NK-92 treated with Interleukin-12 subunit alpha and Interleukin-12 subunit beta, amount 100 ng/mL, for 24 hours (cell line): ENCODE measurements at regions not wholly inside any gene's neighbourhood (a gene's known extent, or its start where the extent isn't known, plus 50 kb on each side); places are given as distances from the start of the nearest gene placed in this dataset.

ENCODE experiments used
- DNase-seq: peaks from one replicate; lab custom pipeline; 2025; lab: John Stamatoyannopoulos, UW

DNA sequence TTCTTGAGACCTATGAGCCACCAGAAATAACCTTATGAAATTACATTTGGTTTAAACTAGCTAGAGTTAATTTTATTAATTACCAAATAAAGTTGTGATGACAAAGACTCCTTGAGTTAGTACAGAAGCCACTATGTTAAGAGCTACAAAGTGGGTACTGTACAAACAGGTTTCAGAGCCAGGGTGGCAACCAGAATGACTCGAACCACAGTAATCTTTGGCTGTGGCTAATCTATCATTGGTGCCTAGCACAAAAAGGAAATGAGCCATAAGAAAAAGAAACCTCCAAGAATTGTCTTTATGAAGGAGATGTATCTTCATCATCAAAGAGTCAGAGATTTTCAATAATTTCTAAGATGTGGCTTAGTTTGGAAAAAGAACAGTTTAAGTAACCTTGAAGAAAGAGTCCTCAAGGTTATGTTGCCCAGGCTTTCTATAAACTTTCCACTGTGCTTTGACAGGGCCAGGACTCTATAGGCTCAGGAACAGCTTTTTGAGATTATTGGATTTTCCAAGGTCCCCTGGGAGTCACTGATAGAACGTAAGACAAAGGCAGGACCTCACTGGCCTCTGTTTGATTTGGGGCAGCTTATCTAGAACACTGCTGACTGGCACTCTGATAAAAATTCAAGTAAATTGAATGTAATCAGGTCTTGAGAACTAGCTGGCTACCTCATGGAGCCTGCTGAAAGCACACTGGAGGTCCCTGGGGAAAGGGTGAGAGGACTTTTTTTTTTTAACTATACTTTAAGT, 777.7 kb downstream of the STIM2 start:
- no peak for DNase-seq

DNA sequence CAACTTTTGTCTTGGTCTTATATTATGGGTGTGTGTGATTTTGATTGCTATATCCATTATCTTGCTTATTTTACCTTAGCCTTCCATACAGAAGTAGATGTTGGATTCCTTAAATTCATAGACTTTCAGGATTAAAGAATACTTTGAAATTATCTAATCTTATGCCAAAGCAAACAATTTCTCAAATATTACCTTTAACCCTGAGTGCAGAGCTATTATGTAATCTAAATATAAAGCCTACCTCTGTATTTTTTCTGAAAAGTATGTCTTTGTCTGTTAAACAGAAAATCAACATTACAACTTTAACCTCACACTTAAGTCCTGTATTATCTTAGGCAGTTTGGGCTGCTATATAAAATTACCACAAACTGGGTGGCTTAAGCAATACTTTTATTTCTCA, 782.5 kb downstream of the STIM2 start:
- no peak for DNase-seq

DNA sequence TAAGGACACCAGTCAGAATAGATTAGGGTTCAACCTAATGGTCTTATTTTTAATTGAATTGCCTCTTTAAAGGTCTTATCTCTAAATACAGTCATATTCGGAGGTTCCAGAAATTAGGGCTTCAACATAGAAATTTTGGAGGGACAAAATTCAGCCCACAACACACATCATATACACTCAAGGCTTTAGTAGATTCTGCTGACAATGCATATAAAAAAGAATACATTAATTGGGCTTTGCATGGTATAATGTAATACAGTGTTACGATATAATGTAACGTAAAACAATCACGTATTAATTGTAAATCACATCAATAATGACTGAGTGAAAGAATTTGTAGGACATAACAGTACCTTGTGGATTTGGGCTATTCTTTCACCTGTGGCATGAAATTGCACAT, 787.8 kb downstream of the STIM2 start:
- DNase-seq, result no peak

DNA sequence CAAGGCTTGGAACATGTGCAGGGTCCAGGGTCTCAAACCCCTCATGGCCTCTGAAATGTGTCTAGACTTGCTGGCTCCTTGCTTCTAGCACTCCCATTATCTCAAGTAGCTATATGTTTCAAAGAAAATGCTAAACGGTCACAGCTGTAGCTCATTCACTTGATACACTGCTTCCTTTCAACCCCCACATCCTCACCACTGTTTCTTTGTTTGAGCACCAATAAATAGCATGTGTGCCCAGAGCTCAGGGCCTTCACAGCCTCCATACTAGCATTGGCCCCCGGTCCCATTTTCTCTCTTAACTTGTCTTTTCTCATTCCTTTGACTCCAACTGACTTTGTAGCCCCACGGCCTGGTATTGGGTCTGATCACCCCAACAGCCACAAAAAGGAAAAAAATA, 801.8 kb downstream of the STIM2 start:
- DNase-seq, result peak; percentile 5

DNA sequence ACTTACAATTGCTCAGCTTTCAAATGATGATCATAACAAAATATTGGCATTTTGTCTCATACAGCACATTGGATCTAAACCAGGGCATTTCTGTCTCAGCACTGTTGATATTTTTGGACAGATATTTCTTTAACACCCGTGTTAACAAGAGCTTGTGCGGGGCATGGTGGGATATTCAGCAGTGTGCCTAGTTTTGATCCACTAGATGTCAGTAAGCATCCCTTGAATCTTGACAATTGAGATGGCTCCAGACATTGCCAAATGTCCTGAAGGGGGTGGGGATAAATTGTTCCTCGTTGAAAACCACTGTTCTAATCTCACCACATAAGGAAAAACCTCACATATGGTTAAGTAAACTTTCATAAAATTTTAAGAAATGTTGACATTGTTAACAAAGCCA, 806.3 kb downstream of the STIM2 start:
- peak; percentile 25 for DNase-seq

DNA sequence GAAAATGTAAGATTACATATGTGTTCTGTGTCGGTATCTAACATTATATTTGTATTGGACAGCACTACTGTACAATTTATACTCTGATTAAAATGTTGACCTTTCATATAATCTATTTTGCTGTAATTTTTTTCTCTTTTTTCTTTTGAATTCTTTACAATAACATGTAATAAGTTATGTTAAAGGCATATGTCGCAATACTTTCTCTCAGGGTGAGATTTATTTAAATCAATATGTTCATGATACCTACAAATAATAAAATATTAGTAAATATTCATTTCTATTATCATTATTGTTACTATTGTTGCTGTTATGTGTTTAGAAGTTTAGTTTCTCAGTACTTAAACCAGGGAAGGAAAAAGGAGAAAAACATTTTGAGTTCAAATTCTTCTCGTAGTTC, 807.4 kb downstream of the STIM2 start:
- DNase-seq, result no peak

DNA sequence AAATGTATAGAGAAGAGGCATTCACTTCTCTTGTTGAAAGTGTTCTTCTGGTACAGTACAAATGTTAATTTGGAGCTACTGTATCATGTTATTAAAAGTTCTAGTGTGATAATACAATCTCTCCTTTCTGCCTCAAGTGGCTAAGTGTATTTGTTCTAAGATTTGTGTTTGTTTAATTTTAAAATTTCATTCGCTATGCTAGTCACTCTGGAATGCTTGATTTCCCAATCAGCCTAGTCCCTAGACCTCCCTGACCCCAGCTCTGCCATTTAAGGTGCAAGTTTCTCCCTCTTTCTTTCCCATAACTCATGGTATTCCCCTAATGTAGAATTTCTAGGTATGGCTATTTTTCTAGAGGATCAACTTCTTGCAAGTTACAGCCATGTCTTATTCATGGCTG, 817.4 kb downstream of the STIM2 start:
- DNase-seq, result no peak

DNA sequence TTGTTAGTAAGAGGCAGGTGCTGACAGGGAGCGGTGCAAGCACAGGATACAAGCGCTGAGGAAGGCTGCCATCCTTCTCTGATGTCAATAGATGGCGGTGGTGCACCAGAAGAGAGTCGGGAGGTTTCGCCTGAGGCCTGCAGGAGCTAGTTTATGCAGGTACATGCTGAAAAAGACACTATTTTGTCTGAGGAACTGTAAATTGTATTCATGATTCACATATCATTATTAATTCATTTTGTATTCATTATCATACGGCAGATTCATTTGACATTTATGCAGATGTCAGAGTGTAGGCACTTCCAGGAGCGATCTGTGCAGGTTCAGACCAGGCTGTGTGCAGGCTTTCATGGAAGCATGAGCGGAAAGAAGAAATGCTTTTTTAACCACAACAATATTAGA, 824.0 kb downstream of the STIM2 start:
- peak; percentile 31 for DNase-seq

DNA sequence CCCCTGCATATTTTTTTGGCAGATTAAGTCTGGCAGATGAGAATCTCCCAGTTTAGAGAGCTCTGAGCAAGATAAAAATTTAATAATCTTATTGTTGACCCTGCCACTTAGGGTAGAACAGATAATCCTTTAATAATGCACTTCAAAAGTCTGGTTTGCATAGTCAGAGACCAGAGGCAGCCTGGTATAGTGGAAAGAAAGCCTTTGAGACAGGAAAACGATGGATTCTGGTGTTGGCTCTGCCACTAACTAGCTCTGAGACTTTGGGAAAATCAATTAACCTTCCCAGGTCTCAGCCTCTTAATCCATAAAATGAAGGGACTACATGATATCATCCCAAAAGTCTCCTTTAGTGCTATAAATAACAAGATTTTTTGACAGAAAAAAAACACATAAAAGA, 824.5 kb downstream of the STIM2 start:
- DNase-seq, result no peak

DNA sequence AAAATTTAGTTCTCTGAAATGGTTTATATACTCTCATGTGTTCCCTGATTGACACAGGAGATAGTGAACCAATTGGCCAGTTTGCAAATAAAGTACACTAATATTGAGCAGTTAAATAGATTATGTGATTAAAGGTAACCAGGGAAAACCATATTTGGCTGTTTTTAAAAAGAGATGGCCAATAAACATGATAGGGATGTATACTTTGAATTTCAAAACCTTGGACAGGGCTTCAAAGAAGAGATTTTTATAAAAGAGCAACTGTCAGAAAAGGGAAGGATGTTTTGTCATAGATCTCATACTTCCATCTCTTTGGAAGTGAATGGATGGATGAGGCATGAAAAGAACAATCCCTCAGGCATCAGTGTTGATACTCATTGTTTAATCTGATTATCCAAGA, 825.3 kb downstream of the STIM2 start:
- no peak for DNase-seq

DNA sequence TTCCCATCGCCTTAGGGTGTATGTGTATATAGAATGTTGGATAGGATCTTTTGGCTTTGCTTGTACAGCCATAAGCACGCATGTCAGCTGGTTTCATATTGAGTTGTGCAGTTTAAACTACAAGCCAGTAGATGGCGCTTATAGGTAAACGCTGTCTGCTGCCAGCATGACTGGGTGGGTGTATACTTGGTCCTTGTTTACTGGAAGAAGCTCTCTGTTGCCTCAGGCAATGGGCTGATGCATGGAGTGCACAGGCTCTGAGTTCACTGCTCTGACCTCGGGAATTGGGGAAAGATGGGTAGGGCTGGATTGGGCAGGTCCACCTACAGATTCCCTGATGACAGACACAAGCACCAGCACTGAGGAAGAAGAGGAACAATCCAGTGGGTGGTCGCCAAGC, 831.5 kb downstream of the STIM2 start:
- peak; percentile 14 for DNase-seq

DNA sequence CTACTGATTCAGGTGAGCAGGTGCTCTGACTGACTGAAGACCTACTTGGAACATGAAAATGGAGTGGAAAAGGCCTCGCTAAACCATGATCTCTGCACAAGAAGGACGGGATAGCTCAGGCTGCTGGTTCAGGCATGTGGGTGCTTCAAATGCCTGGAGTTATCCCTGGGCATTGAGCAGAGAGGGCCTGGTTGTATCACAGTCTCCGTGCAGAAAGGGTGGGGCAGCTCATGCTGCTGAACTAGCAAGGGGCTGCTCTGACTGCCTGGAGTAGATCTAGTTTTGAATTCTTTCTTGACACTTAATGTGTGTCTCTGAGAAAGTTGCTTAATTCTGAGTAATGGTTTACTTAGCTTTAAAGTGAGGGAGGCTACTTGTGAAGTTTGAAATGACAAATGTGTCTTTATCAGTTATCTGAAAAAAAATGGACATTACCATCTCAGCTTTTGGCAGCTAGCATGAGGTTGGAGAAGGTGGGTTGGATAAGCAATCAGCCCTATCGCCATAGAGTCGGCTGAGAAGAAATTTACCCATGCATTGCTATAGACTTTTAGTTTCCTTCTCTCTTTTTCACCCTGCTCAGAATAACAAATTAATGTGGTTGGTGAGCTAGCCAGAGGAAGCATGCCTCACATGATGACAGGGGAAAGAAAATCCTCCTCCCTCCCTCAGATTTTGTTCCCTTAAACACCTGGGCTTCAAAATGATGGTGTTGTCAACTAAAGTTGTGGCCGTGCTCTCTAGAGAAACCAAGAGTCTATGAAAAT, 832.4 kb downstream of the STIM2 start:
- no peak for DNase-seq

DNA sequence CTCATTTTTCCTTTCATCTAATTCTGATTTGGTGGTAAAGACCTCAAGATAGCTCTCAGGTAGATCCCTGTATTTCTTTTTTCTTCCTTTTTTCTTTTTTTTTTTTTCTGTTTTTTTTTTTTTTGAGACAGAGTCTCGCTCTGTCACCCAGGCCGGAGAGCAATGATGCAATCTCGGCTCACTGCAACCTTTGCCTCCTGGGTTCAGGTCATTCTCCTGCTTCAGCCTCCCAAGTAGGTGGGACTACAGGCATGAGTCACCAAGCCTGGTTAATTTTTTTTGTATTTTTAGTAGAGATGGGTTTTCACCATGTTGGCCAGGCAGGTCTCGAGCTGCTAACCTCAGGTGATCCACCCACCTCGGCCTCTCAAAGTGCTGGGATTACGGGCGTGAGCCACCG, 835.6 kb downstream of the STIM2 start:
- DNase-seq, result peak; percentile 32

DNA sequence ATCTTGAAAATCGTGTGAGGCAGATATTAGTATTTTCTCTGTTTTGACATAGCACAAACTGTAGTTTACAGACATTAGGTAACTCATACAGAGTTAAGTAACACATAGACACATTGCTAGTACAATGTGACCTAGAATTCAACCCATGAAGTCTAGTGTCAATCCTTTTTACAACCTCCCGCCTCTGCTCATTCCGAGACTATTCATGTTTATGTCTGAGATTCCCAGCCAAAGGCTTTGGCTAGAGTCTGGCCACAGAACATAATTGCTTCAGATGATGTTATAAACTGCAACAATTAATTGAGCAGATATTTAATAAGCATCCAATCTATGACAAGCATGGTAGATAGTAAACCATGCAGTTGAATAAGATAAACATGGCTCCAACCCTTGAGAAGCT, 841.0 kb downstream of the STIM2 start:
- DNase-seq, result no peak

DNA sequence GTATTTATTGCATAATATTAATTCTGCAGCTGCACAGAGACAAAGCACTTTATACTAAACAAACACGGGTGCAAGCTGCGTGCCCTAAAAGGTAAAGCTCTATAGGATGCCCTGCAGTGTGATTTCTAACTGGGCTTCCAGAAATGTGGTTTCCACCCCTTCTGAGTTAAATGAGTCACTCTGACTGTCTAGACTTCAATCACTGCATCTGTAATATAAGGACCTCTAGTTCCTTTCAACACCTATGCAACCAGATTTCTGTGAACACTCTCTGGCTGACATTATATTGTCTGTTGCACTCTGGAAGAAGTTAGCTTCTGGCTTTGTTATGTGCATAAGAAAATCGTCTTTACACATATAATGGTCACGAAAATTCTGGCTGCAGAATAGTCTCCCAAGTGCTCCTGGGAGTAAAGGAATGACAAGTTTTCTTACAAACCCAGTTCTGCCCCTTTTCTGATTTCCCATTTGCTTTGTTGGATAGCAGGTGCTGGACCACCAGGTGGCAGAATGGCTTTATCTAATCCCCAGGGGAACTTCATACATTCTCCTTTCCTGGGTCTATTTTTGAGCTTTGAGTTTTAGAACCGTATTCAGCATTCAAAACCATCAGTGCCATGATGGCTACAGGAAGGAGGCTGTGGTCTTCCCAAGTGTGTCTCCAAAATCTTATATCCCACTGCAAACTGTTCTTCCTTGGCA, 842.2 kb downstream of the STIM2 start:
- no peak for DNase-seq

DNA sequence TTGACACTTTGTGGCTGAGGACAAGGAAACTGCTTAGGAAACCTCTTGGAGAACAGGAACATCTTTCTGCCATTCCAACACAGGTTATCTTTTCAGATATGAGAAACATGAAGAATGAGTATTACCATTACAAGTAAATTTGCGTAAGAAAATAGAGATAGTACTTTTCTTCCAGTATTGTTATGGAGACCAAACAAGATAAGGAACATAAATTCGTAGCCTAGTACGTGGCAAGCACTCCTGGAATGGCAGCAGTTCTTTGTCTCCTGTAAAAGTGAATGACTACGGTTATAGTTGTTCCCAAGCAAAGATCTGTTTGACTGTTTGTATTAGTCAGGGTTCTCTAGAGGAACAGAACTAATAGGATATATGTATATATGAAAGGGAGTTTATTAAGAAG, 843.1 kb downstream of the STIM2 start:
- DNase-seq, result no peak

DNA sequence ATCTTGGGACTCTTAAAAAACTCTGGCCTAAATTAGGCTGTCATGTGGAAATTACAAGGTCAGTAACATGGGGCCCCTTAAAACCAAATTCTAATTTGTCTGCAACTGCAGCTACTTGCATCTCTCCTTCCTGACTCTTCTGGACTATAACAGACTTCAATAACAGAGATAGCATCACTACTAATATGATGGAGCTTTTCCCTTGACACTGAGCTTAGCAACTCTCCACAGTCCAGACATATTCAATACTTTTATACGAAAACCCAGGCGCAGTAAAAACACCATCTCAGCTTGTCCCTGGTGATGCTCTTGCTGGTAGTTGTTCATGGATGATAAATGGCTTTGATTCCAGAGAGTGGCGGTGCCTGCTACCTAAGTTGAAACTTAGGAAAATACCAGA, 850.4 kb downstream of the STIM2 start:
- no peak for DNase-seq

DNA sequence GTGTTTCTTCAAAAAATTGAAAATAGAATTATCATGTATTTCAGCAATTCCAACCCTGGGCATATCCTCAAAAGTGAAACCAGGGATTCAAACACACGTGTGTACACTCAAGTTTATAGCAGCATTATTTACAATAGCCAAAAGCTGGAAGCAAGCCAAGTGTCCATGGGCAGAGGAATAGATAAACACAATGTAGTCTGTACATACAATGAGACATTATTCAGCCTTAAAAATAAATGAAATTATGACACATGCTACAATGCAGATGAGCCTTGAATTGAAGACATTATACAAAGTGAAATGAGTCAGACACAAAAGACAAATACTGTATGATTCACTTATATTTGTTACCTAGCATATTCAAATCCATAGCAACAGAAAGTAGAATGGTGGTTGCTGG, 853.4 kb downstream of the STIM2 start:
- DNase-seq, result no peak

DNA sequence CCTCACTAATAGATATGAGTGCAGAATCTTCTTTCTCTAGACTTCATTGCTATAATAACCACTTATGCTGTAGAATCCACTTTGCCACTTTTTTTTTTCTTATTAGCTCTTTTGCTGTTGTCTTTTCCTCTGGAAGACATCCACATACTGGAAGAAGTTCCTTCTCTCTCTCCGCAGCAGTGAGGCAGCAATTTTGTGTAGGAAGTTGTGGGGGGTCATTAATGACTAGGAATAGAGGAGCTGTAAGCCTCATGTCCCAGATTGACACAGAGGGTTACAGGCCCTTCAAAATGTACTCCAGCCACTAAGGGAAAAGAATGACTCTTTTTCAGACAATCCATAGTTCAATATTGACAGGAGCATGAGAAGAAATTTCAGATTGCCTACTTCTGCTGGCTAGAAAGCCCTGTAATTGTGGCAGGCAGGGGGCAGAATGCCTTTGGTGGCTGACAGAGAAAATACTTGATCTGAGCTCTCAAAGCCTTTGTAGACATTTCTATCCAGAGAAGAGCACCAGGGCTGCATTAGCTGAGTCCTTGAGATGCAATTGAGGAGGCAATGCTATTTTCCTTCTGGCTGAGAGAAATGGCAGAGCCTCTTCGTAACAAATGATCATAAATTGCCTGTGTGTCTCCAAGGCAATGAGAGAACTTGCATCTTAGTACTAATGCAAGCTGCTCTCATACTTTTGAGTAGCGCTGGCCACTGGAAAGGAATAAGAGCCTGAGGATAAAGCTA, 856.2 kb downstream of the STIM2 start:
- no peak for DNase-seq

DNA sequence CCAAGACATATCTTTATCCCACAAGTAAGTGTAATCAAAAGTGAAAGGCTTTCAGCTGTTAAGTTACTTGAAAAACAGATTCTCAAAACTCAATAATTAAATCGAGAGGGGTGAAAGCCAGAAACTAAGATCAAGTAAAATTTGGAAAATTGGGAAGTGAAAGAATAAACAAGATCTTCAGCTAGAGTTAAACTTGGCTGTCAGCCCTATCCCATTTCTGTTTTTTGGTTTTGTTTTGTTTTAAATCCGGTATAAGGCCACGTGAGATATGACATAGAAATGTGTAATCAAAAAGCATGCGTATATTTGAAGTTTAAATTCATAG, 856.8 kb downstream of the STIM2 start:
- no peak for DNase-seq

DNA sequence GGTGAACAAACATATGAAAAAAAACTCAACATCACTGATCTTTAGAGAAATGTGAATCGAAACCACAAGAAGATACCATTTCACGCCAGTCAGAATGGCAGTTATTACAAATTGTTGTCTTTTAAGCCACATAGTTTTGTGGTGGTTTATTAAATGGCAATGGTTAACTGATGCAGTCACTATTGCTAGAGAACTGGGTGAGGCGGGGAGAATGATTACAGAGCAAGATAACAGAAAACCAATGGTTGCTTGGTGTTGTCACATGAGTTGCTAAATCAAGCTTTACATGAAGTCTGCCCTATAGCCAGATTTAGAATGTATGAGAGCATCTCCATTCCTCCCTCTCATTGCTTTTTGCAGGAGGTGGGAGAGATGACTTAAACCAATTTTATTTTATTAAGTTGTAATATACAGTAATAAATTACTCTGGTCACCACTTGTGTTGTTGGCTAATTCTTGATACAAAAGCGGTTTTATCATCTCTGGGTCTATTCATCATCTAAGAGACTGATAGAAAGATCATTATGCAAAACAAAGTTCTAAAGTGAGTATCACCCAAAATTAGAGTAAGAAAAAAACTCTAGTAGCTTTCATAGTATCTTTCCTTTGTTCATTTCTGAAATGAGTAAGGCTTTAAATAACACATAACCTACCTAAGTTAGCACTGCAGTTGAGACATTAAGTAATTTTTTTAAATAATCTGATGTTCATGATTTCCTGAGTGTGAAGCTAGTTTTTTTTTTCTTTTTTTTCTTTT, 859.5 kb downstream of the STIM2 start:
- DNase-seq, result no peak

DNA sequence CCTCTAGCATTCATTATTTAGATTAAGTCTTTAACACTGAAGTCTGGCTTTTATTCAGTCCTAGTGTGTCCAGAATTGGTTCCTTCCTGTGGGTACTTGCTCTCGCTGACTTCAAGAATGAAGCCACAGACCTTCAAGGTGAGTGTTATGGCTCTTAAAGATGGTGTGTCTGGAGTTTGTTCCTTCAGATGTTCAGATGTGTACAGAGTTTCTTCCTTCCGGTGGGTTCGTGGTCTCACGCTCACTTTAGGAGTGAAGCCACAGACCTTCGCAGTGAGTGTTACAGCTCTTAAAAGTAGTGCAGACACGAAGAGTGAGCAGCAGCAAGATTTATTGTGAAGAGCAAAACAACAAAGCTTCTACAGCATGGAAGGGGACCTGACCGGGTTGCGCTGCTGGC, 860.6 kb downstream of the STIM2 start:
- DNase-seq, result peak; percentile 52
